ENCODE measurements at regions not wholly inside any gene's neighbourhood (a gene's known extent, or its start where the extent isn't known, plus 50 kb on each side); places are given as distances from the start of the nearest gene placed in this dataset.

DNA sequence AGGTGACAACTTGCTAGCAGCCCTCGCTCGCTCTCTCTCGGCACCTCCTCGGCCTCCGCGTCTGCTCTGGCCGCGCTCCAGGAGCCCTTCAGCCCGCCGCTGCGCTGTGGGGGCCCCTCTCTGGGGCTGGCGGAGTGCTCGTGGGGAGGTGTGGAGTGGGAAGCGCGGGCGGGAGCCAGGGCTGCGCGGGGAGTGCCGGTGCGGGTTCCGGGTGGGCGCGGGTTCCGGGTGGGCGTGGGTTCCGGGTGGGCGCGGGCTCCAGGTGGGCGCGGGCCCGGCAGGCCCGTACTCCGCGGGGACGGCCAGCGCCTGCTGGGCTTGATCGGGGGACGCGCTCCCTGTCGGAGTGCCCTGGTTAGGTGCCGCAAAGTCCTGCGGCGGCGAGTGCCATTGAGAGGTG, 384.3 kb downstream of the GPM6A start:
- TF ChIP-seq, protein P1, sequence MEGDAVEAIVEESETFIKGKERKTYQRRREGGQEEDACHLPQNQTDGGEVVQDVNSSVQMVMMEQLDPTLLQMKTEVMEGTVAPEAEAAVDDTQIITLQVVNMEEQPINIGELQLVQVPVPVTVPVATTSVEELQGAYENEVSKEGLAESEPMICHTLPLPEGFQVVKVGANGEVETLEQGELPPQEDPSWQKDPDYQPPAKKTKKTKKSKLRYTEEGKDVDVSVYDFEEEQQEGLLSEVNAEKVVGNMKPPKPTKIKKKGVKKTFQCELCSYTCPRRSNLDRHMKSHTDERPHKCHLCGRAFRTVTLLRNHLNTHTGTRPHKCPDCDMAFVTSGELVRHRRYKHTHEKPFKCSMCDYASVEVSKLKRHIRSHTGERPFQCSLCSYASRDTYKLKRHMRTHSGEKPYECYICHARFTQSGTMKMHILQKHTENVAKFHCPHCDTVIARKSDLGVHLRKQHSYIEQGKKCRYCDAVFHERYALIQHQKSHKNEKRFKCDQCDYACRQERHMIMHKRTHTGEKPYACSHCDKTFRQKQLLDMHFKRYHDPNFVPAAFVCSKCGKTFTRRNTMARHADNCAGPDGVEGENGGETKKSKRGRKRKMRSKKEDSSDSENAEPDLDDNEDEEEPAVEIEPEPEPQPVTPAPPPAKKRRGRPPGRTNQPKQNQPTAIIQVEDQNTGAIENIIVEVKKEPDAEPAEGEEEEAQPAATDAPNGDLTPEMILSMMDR (conservative IDR thresholded peaks at IDR 0.05; ENCODE audit: low read depth, low read length): no peak
- no peak for TF ChIP-seq EZH2 (IDR thresholded peaks at IDR 0.05; ENCODE audit: borderline replicate concordance, low read depth, low read length, poor library complexity, severe bottlenecking)
